ENCODE measurements at regions not wholly inside any gene's neighbourhood (a gene's known extent, or its start where the extent isn't known, plus 50 kb on each side); places are given as distances from the start of the nearest gene placed in this dataset.

DNA sequence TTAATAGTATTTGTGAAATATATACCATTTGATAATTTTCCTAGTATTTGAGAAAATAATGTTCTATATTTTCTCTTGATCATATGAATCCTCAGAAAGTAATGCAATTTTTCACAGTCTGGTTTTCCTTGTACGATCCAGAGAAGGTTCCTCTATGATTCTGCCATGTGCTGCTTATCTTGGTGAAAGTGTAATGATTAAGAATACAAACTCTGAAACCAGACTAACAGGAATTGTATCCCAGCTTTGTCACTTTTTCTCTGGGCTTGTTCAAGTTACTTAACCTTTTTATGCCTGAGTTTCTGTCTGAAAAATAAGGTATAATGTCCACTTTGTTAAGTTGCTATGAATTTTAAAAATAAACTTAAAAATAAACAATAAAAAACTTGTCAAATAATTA, 169.6 kb upstream of the ZNF804B start:
- no peaks in the 10 kb centered on the region for H3K4me1 ChIP-seq (replicated peaks in 1 of 4; ENCODE audit: control insufficient read depth in 3 of 4, insufficient read depth in 4 of 4, low read length in 3 of 4)
- H3K56ac ChIP-seq (replicated peaks; ENCODE audit: insufficient read length, low read depth, low read length), result no peak overlapping the region
- H3K23ac ChIP-seq (ENCODE audit: insufficient read length), result no peak overlapping the region
- no peak overlapping the region for H4K5ac ChIP-seq (ENCODE audit: insufficient read length, low read depth, low read length)
- H2BK5ac ChIP-seq (ENCODE audit: low read depth, low read length), result no peak overlapping the region
- no peak overlapping the region for H3K18ac ChIP-seq (ENCODE audit: extremely low read depth, low read length)
- FAIRE-seq (no peak), DNase-seq (ENCODE audit: low read depth in 1 of 2, low spot score in 2 of 2) (no peak)
- H2AK5ac ChIP-seq (ENCODE audit: low read depth, low read length), result no peak overlapping the region
- no peak overlapping the region for H4K8ac ChIP-seq (ENCODE audit: extremely low read depth, insufficient read depth, low read length)
- no peak overlapping the region for H2BK15ac ChIP-seq (ENCODE audit: low read length)
- H3K79me2 ChIP-seq (ENCODE audit: control insufficient read depth in 1 of 2, insufficient read depth in 2 of 2, low read length in 2 of 2), result no peaks in the 10 kb centered on the region
- no peak overlapping the region for H4K91ac ChIP-seq (replicated peaks; ENCODE audit: insufficient read length, low read length)
- H3K4me2 ChIP-seq (ENCODE audit: insufficient read depth in 1 of 2, low read depth in 2 of 2, low read length in 2 of 2), result no peak overlapping the region
- H3K4me3 ChIP-seq (ENCODE audit: extremely low read depth in 1 of 4, insufficient read depth in 2 of 4, low read depth in 3 of 4, low read length in 4 of 4), result no peak overlapping the region
- no peak overlapping the region for H3K9ac ChIP-seq (replicated peaks in 1 of 4; ENCODE audit: extremely low read depth in 1 of 4, low read depth in 3 of 4, low read length in 3 of 4)
- ChIA-PET POLR2A (ENCODE audit: partially characterized antibody) (no interaction called here), CTCF (ENCODE audit: partially characterized antibody) (no interaction called here)
- H3K27ac ChIP-seq (ENCODE audit: low read depth, low read length), result no peak overlapping the region
- H2AFZ ChIP-seq (ENCODE audit: low read length), result no peak overlapping the region
- no peak overlapping the region for H3K4ac ChIP-seq (replicated peaks; ENCODE audit: insufficient read length, low read depth, low read length)
- no peak overlapping the region for H2BK20ac ChIP-seq (ENCODE audit: low read length)
- no peaks in the 10 kb centered on the region for H4K20me1 ChIP-seq (replicated peaks in 1 of 2; ENCODE audit: control insufficient read depth in 1 of 2, insufficient read depth in 2 of 2, low read length in 2 of 2)
- no peak overlapping the region for H2BK120ac ChIP-seq (replicated peaks; ENCODE audit: low read depth, low read length)
- no peaks in the 10 kb centered on the region for H3K79me1 ChIP-seq (ENCODE audit: low read depth, low read length)
- no peaks in the 10 kb centered on the region for H3K27me3 ChIP-seq (replicated peaks in 1 of 4; ENCODE audit: control insufficient read depth in 3 of 4, extremely low read depth in 1 of 4, insufficient read depth in 3 of 4, low read length in 3 of 4)
- no peak overlapping the region for H2BK12ac ChIP-seq (ENCODE audit: low read depth, low read length)
- H3K23me2 ChIP-seq (ENCODE audit: low read depth, low read length), result no peaks in the 10 kb centered on the region
- H3K36me3 ChIP-seq (ENCODE audit: control insufficient read depth in 2 of 4, insufficient read depth in 4 of 4, low read length in 3 of 4), result no peaks in the 10 kb centered on the region
- no peak overlapping the region for H3K14ac ChIP-seq (ENCODE audit: insufficient read length)
- no peaks in the 10 kb centered on the region for H3K9me3 ChIP-seq (ENCODE audit: insufficient read depth in 2 of 2, low read depth in 1 of 2, low read length in 1 of 2)
- WGBS, 2 experiments (ENCODE audit: extremely low coverage in 1 of 2, insufficient coverage in 1 of 2, insufficient read length in 1 of 2, insufficient replicate concordance in 2 of 2, low coverage in 1 of 2, low lambda C conversion rate in 2 of 2, missing lambda C conversion rate in 1 of 2), result 100% methylated on average over 1 of the region's 1 CpG; no CpG with 5 or more reads in 1 of the 2 experiments
- TF ChIP-seq SIX5 (IDR thresholded peaks at IDR 0.05; ENCODE audit: low read depth, low read length), result no peak
- no peak for TF ChIP-seq POLR2AphosphoS5 (IDR thresholded peaks at IDR 0.05; ENCODE audit: low read depth, low read length)
- TF ChIP-seq, protein P1, sequence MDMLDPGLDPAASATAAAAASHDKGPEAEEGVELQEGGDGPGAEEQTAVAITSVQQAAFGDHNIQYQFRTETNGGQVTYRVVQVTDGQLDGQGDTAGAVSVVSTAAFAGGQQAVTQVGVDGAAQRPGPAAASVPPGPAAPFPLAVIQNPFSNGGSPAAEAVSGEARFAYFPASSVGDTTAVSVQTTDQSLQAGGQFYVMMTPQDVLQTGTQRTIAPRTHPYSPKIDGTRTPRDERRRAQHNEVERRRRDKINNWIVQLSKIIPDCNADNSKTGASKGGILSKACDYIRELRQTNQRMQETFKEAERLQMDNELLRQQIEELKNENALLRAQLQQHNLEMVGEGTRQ (IDR thresholded peaks at IDR 0.05; ENCODE audit: low read length), result no peak
- TF ChIP-seq RFX5 (IDR thresholded peaks at IDR 0.05; ENCODE audit: borderline replicate concordance, low read depth, low read length), result no peak
- no peak for TF ChIP-seq SP4 (IDR thresholded peaks at IDR 0.05; ENCODE audit: low read length)
- TF ChIP-seq ASH2L (IDR thresholded peaks at IDR 0.05; ENCODE audit: low read length), result no peak
- TF ChIP-seq TEAD4 (IDR thresholded peaks at IDR 0.05; ENCODE audit: low read depth, low read length), result no peak
- TF ChIP-seq KDM4A (IDR thresholded peaks at IDR 0.05; ENCODE audit: low read depth, low read length, severe bottlenecking), result no peak
- TF ChIP-seq, protein P2, sequence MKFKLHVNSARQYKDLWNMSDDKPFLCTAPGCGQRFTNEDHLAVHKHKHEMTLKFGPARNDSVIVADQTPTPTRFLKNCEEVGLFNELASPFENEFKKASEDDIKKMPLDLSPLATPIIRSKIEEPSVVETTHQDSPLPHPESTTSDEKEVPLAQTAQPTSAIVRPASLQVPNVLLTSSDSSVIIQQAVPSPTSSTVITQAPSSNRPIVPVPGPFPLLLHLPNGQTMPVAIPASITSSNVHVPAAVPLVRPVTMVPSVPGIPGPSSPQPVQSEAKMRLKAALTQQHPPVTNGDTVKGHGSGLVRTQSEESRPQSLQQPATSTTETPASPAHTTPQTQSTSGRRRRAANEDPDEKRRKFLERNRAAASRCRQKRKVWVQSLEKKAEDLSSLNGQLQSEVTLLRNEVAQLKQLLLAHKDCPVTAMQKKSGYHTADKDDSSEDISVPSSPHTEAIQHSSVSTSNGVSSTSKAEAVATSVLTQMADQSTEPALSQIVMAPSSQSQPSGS (IDR thresholded peaks at IDR 0.05; ENCODE audit: low read length), result no peak
- TF ChIP-seq KDM1A (IDR thresholded peaks at IDR 0.05; ENCODE audit: borderline replicate concordance, low read length), result no peak
- TF ChIP-seq BCL11A (IDR thresholded peaks at IDR 0.05; ENCODE audit: low read depth in 2 of 2, low read length in 2 of 2), result no peak
- TF ChIP-seq SUZ12 (IDR thresholded peaks at IDR 0.05; ENCODE audit: low read length), result no peak
- TF ChIP-seq GABPA (IDR thresholded peaks at IDR 0.05; ENCODE audit: borderline replicate concordance, insufficient read depth, low read length), result no peak
